ENCODE measurements at regions not wholly inside any gene's neighbourhood (a gene's known extent, or its start where the extent isn't known, plus 50 kb on each side); places are given as distances from the start of the nearest gene placed in this dataset.
"Not testable (repeated sequence)": the region's sequence is repeated elsewhere in the genome, so short reads cannot be mapped to it uniquely, and the experiment has no call there.

- no peaks in the 10 kb centered on the region for H3K36me3 Mint-ChIP-seq (ENCODE audit: low read depth)
- H3K4me3 Mint-ChIP-seq, result no peak overlapping the region
- H3K9me3 Mint-ChIP-seq, result no peaks in the 10 kb centered on the region
- no peak overlapping the region for H3K27ac Mint-ChIP-seq
- no peaks in the 10 kb centered on the region for H3K4me1 Mint-ChIP-seq
- no peak for TF ChIP-seq CTCF (IDR thresholded peaks at IDR 0.05; ENCODE audit: unreplicated experiment in 3 of 3)
- no peaks in the 10 kb centered on the region for H3K27me3 Mint-ChIP-seq (ENCODE audit: low read depth)
Observed at GRCh38 chr2:59826177-59826576, 727.3 kb downstream of the BCL11A start.

GRCh38 chr2:59824314-59824713 lies 729.1 kb downstream of the BCL11A start:
- H3K4me1 Mint-ChIP-seq, result no peaks in the 10 kb centered on the region
- H3K27me3 Mint-ChIP-seq (ENCODE audit: low read depth), result no peaks in the 10 kb centered on the region
- TF ChIP-seq CTCF (IDR thresholded peaks at IDR 0.05; ENCODE audit: unreplicated experiment in 3 of 3), result no peak
- H3K27ac Mint-ChIP-seq, result no peak overlapping the region
- no peaks in the 10 kb centered on the region for H3K9me3 Mint-ChIP-seq
- H3K4me3 Mint-ChIP-seq, result no peak overlapping the region
- H3K36me3 Mint-ChIP-seq (ENCODE audit: low read depth), result no peaks in the 10 kb centered on the region

GRCh38 chr2:59816075-59816474 lies 737.4 kb downstream of the BCL11A start:
- no peak overlapping the region for H3K27ac Mint-ChIP-seq
- peaks cover 4% of the 10 kb centered on the region for H3K27me3 Mint-ChIP-seq (ENCODE audit: low read depth)
- no peak for TF ChIP-seq CTCF (IDR thresholded peaks at IDR 0.05; ENCODE audit: unreplicated experiment in 3 of 3)
- no peaks in the 10 kb centered on the region for H3K4me1 Mint-ChIP-seq
- no peaks in the 10 kb centered on the region for H3K36me3 Mint-ChIP-seq (ENCODE audit: low read depth)
- no peaks in the 10 kb centered on the region for H3K9me3 Mint-ChIP-seq
- H3K4me3 Mint-ChIP-seq, result no peak overlapping the region

- not testable (repeated sequence) for H3K4me1 Mint-ChIP-seq; H3K9me3 Mint-ChIP-seq; H3K4me3 Mint-ChIP-seq; H3K36me3 Mint-ChIP-seq (ENCODE audit: low read depth); H3K27ac Mint-ChIP-seq; H3K27me3 Mint-ChIP-seq (ENCODE audit: low read depth)
Observed at GRCh38 chr2:59810283-59810682, 743.2 kb downstream of the BCL11A start.

GRCh38 chr2:59806486-59806885 lies 747.0 kb downstream of the BCL11A start:
- H3K4me1 Mint-ChIP-seq, result no peaks in the 10 kb centered on the region
- peaks cover 9% of the 10 kb centered on the region for H3K27me3 Mint-ChIP-seq (ENCODE audit: low read depth)
- no peak overlapping the region for H3K27ac Mint-ChIP-seq
- H3K9me3 Mint-ChIP-seq, result no peaks in the 10 kb centered on the region
- no peak overlapping the region for H3K4me3 Mint-ChIP-seq
- no peaks in the 10 kb centered on the region for H3K36me3 Mint-ChIP-seq (ENCODE audit: low read depth)
- no peak for TF ChIP-seq CTCF (IDR thresholded peaks at IDR 0.05; ENCODE audit: unreplicated experiment in 3 of 3)

- Mint-ChIP-seq H3K9me3 (peaks cover 2% of the 10 kb centered on the region), H3K27me3 (ENCODE audit: low read depth) (peaks cover 9% of the 10 kb centered on the region), H3K27ac (no peak overlapping the region), H3K4me3 (no peak overlapping the region), H3K36me3 (ENCODE audit: low read depth) (no peaks in the 10 kb centered on the region), H3K4me1 (no peaks in the 10 kb centered on the region)
- no peak for TF ChIP-seq CTCF (IDR thresholded peaks at IDR 0.05; ENCODE audit: unreplicated experiment in 3 of 3)
Observed at GRCh38 chr2:59804732-59805131, 748.7 kb downstream of the BCL11A start.

All from nephron (organoid).